ENCODE measurements at regions not wholly inside any gene's neighbourhood (a gene's known extent, or its start where the extent isn't known, plus 50 kb on each side); places are given as distances from the start of the nearest gene placed in this dataset.
"Not testable (repeated sequence)": the region's sequence is repeated elsewhere in the genome, so short reads cannot be mapped to it uniquely, and the experiment has no call there.

GRCh38 chr14:45947830-45948229 lies 694.8 kb upstream of the MIS18BP1 start:
- TF ChIP-seq CTCF (IDR thresholded peaks at IDR 0.05; ENCODE audit: extremely low read depth, insufficient read depth, missing control alignments), result no peak
- no peak for DNase-seq (ENCODE audit: low spot score)
- in situ Hi-C loops (cut with MboI; ENCODE audit: low pct_unique_long_range_greater_than_20kb, low sequenced_read_pairs, unreplicated experiment), result no loop called here

- no peak for TF ChIP-seq CTCF (IDR thresholded peaks at IDR 0.05; ENCODE audit: extremely low read depth, insufficient read depth, missing control alignments)
- in situ Hi-C loops (cut with MboI; ENCODE audit: low pct_unique_long_range_greater_than_20kb, low sequenced_read_pairs, unreplicated experiment), result no loop called here
- DNase-seq (ENCODE audit: low spot score), result no peak
Measured at GRCh38 chr14:45946251-45946650, 693.2 kb upstream of the MIS18BP1 start.

- no peak for DNase-seq (ENCODE audit: low spot score)
- peak; percentile 4 for TF ChIP-seq CTCF (IDR thresholded peaks at IDR 0.05; ENCODE audit: extremely low read depth, insufficient read depth, missing control alignments)
- in situ Hi-C loops (cut with MboI; ENCODE audit: low pct_unique_long_range_greater_than_20kb, low sequenced_read_pairs, unreplicated experiment), result no loop called here
Measured at GRCh38 chr14:45940318-45940717, 687.3 kb upstream of the MIS18BP1 start.

- no peak for DNase-seq (ENCODE audit: low spot score)
- in situ Hi-C loops (cut with MboI; ENCODE audit: low pct_unique_long_range_greater_than_20kb, low sequenced_read_pairs, unreplicated experiment), result no loop called here
- TF ChIP-seq CTCF (IDR thresholded peaks at IDR 0.05; ENCODE audit: extremely low read depth, insufficient read depth, missing control alignments), result no peak
Measured at GRCh38 chr14:45939572-45939971, 686.6 kb upstream of the MIS18BP1 start.

- DNase-seq (ENCODE audit: low spot score); in situ Hi-C loops (cut with MboI; ENCODE audit: low pct_unique_long_range_greater_than_20kb, low sequenced_read_pairs, unreplicated experiment): not testable (repeated sequence)
Measured at GRCh38 chr14:45919995-45920394, 667.0 kb upstream of the MIS18BP1 start.

- TF ChIP-seq CTCF (IDR thresholded peaks at IDR 0.05; ENCODE audit: extremely low read depth, insufficient read depth, missing control alignments), result no peak
- in situ Hi-C loops (cut with MboI; ENCODE audit: low pct_unique_long_range_greater_than_20kb, low sequenced_read_pairs, unreplicated experiment), result no loop called here
- DNase-seq (ENCODE audit: low spot score), result no peak
Measured at GRCh38 chr14:45916340-45916953, 663.4 kb upstream of the MIS18BP1 start.

- in situ Hi-C loops (cut with MboI; ENCODE audit: low pct_unique_long_range_greater_than_20kb, low sequenced_read_pairs, unreplicated experiment), result no loop called here
- no peak for TF ChIP-seq CTCF (IDR thresholded peaks at IDR 0.05; ENCODE audit: extremely low read depth, insufficient read depth, missing control alignments)
- DNase-seq (ENCODE audit: low spot score), result no peak
Measured at GRCh38 chr14:45907782-45908181, 654.8 kb upstream of the MIS18BP1 start.
